Breast epithelium (tissue), 4 donors: ENCODE measurements at regions not wholly inside any gene's neighbourhood (a gene's known extent, or its start where the extent isn't known, plus 50 kb on each side); places are given as distances from the start of the nearest gene placed in this dataset.

Source experiments
- DNase-seq, 2 donors: peaks; one replicate each; pipeline ENCODE4 v3.0.0-alpha.2; 2019; ENCODE audit warnings: low spot score in 2 of 2
- H3K27ac ChIP-seq, 2 donors: fragments of 200-600 bp; sonication (generic) in 1 of 2; one replicate each; pipeline ENCODE4 v1.5.1; 2016 to 2019; ENCODE audit warnings: mild to moderate bottlenecking in 1 of 2
- H3K27me3 ChIP-seq, 2 donors: fragments of 200-600 bp; sonication (generic) in 1 of 2; one replicate each; pipeline versions ENCODE4 v1.5.1 to v1.6.0; 2017 to 2019; ENCODE audit warnings: control low read depth in 1 of 2, mild to moderate bottlenecking in 1 of 2
- H3K36me3 ChIP-seq: fragments of 200-600 bp; one replicate; pipeline ENCODE4 v1.5.1; 2019
- H3K4me1 ChIP-seq, 2 donors: fragments of 200-600 bp; sonication (generic); one replicate each; pipeline ENCODE4 v1.5.1; 2016 to 2019; ENCODE audit warnings: control low read depth in 1 of 2
- H3K4me3 ChIP-seq, 3 donors: fragments of 200-600 bp; sonication (generic); 1 replicate in 2 of 3; 2 replicates in 1 of 3; pipeline ENCODE4 v1.5.1; 2016 to 2019; ENCODE audit warnings: mild to moderate bottlenecking in 3 of 3, moderate library complexity in 2 of 3
- H3K9me3 ChIP-seq, 2 donors: fragments of 200-600 bp; sonication (generic) in 1 of 2; one replicate each; pipeline ENCODE4 v1.5.1; 2016 to 2019; ENCODE audit warnings: control low read depth in 1 of 2
- POLR2A ChIP-seq: fragments of 450-650 bp; IDR thresholded peaks from one replicate; pipeline ENCODE4 v1.6.1; 2016; ENCODE audit warnings: antibody characterized with exemption, mild to moderate bottlenecking, moderate library complexity
- POLR2AphosphoS5 ChIP-seq, 3 donors: sonication (generic); formaldehyde crosslinking; IDR thresholded peaks; one replicate each; pipeline ENCODE4 v1.6.1; 2017; ENCODE audit warnings: antibody characterized with exemption in 3 of 3
- intact Hi-C: fragments of 100-400 bp; cut with DNase I; formaldehyde crosslinking; loops from one replicate; pipeline ENCODE4 v1.15.1; 2023; ENCODE audit warnings: low total_unique reads
- TF ChIP-seq, protein P1 (sequence below), 3 donors: fragments of 450-650 bp; IDR thresholded peaks; one replicate each; pipeline ENCODE4 v1.5.1; 2016 to 2017; ENCODE audit warnings: antibody characterized with exemption in 3 of 3, mild to moderate bottlenecking in 3 of 3, moderate library complexity in 3 of 3

DNA sequence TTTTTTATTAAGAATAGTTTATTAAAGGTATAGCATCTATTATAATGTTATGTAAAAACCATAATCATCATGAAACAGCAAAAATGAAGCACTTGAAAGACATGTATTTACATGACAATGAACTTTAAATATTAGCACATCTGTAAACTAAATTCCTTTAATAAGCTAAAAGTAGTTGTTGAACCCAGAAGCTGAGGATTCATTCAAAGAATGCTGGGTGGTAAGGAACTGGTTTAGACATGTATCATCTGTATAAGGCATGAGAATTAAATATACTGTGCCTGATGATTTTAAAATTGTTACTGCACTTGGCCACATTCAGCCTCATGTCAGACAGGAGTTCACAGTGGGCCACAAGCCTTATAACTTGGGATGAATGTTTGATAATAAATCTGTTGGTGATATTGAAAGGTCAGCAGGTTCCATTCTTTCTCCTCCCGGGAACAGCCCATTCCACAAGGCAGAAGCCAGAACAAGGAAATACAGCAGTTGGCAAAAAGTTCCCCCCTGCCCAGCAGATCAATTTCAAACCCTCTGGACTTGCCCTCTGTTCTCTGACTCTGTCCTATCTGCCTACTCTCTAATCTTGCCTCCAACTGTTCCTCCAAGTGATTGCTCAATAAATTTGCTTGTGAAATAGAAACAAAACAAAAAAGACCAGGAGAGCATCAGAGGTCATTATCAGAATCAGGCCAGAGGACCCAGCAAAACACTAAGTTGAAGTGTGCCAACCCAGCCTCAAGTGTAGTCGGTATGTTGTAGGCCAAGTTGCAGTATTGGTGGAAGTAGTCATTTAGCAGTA, 49.8 kb upstream of the TEX264 start:
- H3K4me3 ChIP-seq, result no peak overlapping the region
- peak overlapping the region; percentile 50 to 60 for H3K27ac ChIP-seq
- no peaks in the 10 kb centered on the region for H3K27me3 ChIP-seq
- DNase-seq, result no peak
- peaks cover 0 to 9% of the 10 kb centered on the region in 2 donors for H3K4me1 ChIP-seq
- intact Hi-C loops, result no loop called here
- TF ChIP-seq, protein P1, sequence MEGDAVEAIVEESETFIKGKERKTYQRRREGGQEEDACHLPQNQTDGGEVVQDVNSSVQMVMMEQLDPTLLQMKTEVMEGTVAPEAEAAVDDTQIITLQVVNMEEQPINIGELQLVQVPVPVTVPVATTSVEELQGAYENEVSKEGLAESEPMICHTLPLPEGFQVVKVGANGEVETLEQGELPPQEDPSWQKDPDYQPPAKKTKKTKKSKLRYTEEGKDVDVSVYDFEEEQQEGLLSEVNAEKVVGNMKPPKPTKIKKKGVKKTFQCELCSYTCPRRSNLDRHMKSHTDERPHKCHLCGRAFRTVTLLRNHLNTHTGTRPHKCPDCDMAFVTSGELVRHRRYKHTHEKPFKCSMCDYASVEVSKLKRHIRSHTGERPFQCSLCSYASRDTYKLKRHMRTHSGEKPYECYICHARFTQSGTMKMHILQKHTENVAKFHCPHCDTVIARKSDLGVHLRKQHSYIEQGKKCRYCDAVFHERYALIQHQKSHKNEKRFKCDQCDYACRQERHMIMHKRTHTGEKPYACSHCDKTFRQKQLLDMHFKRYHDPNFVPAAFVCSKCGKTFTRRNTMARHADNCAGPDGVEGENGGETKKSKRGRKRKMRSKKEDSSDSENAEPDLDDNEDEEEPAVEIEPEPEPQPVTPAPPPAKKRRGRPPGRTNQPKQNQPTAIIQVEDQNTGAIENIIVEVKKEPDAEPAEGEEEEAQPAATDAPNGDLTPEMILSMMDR (IDR thresholded peaks at IDR 0.05), result no peak
- no peak for TF ChIP-seq POLR2A
- no peak for TF ChIP-seq POLR2AphosphoS5 (IDR thresholded peaks at IDR 0.05)
- no peaks in the 10 kb centered on the region for H3K9me3 ChIP-seq
- H3K36me3 ChIP-seq, result no peaks in the 10 kb centered on the region
